Body of pancreas (tissue), 4 donors: ENCODE measurements at regions not wholly inside any gene's neighbourhood (a gene's known extent, or its start where the extent isn't known, plus 50 kb on each side); places are given as distances from the start of the nearest gene placed in this dataset.

Source experiments
- ATAC-seq: fragments of 150-250 bp; one replicate; pipeline ENCODE4 v1.9.1; 2016
- DNase-seq, 4 donors: peaks; one replicate each; pipeline ENCODE4 v3.0.0-alpha.2; 2019
- H3K27ac ChIP-seq, 4 donors: fragments of 200-600 bp; sonication (generic); 1 replicate in 3 of 4; 2 replicates in 1 of 4; pipeline versions ENCODE4 v1.5.1 to v1.6.1; 2016 to 2019; ENCODE audit warnings: mild to moderate bottlenecking in 1 of 4, mixed read lengths in 1 of 4, moderate library complexity in 1 of 4
- H3K27me3 ChIP-seq, 2 donors: fragments of 200-600 bp; sonication (generic); one replicate each; pipeline ENCODE4 v1.6.0; 2016; ENCODE audit warnings: mild to moderate bottlenecking in 1 of 2
- H3K36me3 ChIP-seq, 2 donors: fragments of 200-600 bp; sonication (generic); replicated peaks in 1 of 2; 2 replicates each; pipeline ENCODE4 v1.5.1; 2016; ENCODE audit warnings: low read depth in 2 of 2; ENCODE audit not compliant: insufficient read depth in 1 of 2
- H3K4me1 ChIP-seq: fragments of 200-600 bp; sonication (generic); one replicate; pipeline ENCODE4 v1.6.0; 2016
- H3K4me3 ChIP-seq, 2 donors: fragments of 200-600 bp; sonication (generic); 1 replicate in 1 of 2; 2 replicates in 1 of 2; pipeline ENCODE4 v1.5.1; 2016 to 2019
- H3K9me3 ChIP-seq, 3 donors: fragments of 200-600 bp; sonication (generic); 1 replicate in 2 of 3; 2 replicates in 1 of 3; pipeline ENCODE4 v1.5.1; 2016
- CTCF ChIP-seq, 7 experiments: fragments of 450-650 bp in 4 of 7; fragments of 200-600 bp in 3 of 7; sonication (generic) in 3 of 7; IDR thresholded peaks; one replicate each; pipeline ENCODE4 v1.5.1; 2016 to 2019; ENCODE audit warnings: antibody characterized with exemption in 7 of 7
- POLR2A ChIP-seq, 3 donors: fragments of 450-650 bp; IDR thresholded peaks; one replicate each; pipeline ENCODE4 v1.6.1; 2016; ENCODE audit warnings: antibody characterized with exemption in 3 of 3, mild to moderate bottlenecking in 2 of 3
- WGBS, 2 donors: methylation state at CpG; one replicate each; pipeline ENCODE4 v1.1.5; 2017; 5-methylcytosine and 5-hydroxymethylcytosine counted together
- intact Hi-C: fragments of 100-400 bp; cut with DNase I; formaldehyde crosslinking; loops from one replicate; pipeline ENCODE4 v1.15.1; 2023

GRCh38 chr2:41344529-41344928, 703.3 kb upstream of the PKDCC start:
- DNase-seq (no peak), ATAC-seq (no peak)

GRCh38 chr2:41353060-41353459, 694.8 kb upstream of the PKDCC start:
- H3K36me3 ChIP-seq = no peaks in the 10 kb centered on the region
- H3K27me3 ChIP-seq = no peaks in the 10 kb centered on the region
- no peak overlapping the region for H3K4me3 ChIP-seq
- intact Hi-C loops = no loop called here
- no peak overlapping the region for H3K27ac ChIP-seq
- ATAC-seq = no peak
- H3K9me3 ChIP-seq = no peaks in the 10 kb centered on the region
- H3K4me1 ChIP-seq = no peaks in the 10 kb centered on the region
- TF ChIP-seq POLR2A (IDR thresholded peaks at IDR 0.05) (no peak), CTCF (IDR thresholded peaks at IDR 0.05) (no peak)
- DNase-seq = no peak
- 65 to 75% methylated on average over 3 of the region's 3 CpGs for WGBS, 2 donors

More at GRCh38 chr2:41344529-41344928, 703.3 kb upstream of the PKDCC start:
- Histone ChIP-seq H3K4me1 (no peaks in the 10 kb centered on the region), H3K27me3 (no peaks in the 10 kb centered on the region), H3K36me3 (no peaks in the 10 kb centered on the region), H3K9me3 (no peaks in the 10 kb centered on the region), H3K27ac (no peak overlapping the region), H3K4me3 (no peak overlapping the region)
- TF ChIP-seq CTCF (IDR thresholded peaks at IDR 0.05) (no peak), POLR2A (IDR thresholded peaks at IDR 0.05) (no peak)
- intact Hi-C loops = no loop called here

- intact Hi-C loops = no loop called here
- DNase-seq (no peak), ATAC-seq (no peak)
- no peaks in the 10 kb centered on the region for H3K36me3 ChIP-seq
- no peaks in the 10 kb centered on the region for H3K9me3 ChIP-seq
- WGBS, 2 donors = 56 to 68% methylated on average over 2 of the region's 2 CpGs
- no peak overlapping the region for H3K4me3 ChIP-seq
- H3K4me1 ChIP-seq = no peaks in the 10 kb centered on the region
- no peak overlapping the region for H3K27ac ChIP-seq
- no peak for TF ChIP-seq CTCF (IDR thresholded peaks at IDR 0.05)
- TF ChIP-seq POLR2A (IDR thresholded peaks at IDR 0.05) = no peak
- no peaks in the 10 kb centered on the region for H3K27me3 ChIP-seq
Observed at GRCh38 chr2:41355794-41356193, 692.0 kb upstream of the PKDCC start.

- Histone ChIP-seq H3K27ac (no peak overlapping the region), H3K36me3 (no peaks in the 10 kb centered on the region), H3K9me3 (peaks cover 0 to 13% (median 0%) of the 10 kb centered on the region in 3 donors), H3K4me1 (no peaks in the 10 kb centered on the region), H3K27me3 (no peaks in the 10 kb centered on the region), H3K4me3 (no peak overlapping the region)
- intact Hi-C loops = no loop called here
- TF ChIP-seq POLR2A (IDR thresholded peaks at IDR 0.05) = no peak
- no peak for TF ChIP-seq CTCF (IDR thresholded peaks at IDR 0.05)
- ATAC-seq (no peak), DNase-seq (no peak)
- 65 to 79% methylated on average over 2 of the region's 2 CpGs for WGBS, 2 donors
Observed at GRCh38 chr2:41364842-41365241, 683.0 kb upstream of the PKDCC start.

DNA sequence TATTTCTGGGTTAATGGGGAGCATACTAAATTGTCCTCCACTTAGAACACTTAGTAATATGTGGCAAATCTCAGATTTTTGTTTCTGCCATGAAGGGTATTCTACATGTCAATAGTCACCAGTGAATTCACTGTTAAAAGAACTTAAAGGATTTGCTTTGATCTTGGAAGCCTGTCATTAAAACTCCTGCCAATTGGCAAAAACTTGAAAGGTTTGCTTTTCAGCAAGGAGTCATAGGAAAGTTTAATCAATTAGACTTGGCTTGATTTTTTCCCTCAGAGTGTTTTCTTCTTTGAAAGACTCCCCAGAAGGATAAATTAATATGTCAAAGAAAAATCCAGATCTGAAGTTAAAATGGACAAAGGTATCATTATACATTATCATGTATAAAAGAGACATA, 671.9 kb upstream of the PKDCC start:
- DNase-seq (no peak), ATAC-seq (no peak)
- intact Hi-C loops = no loop called here
- TF ChIP-seq CTCF (IDR thresholded peaks at IDR 0.05) (no peak), POLR2A (IDR thresholded peaks at IDR 0.05) (no peak)
- Histone ChIP-seq H3K9me3 (peaks cover 0 to 6% (median 0%) of the 10 kb centered on the region in 3 donors), H3K36me3 (no peaks in the 10 kb centered on the region), H3K4me3 (no peak overlapping the region), H3K27ac (no peak overlapping the region), H3K4me1 (no peaks in the 10 kb centered on the region), H3K27me3 (no peaks in the 10 kb centered on the region)
